Hypothalamus (tissue), 51 donors: ENCODE measurements at regions not wholly inside any gene's neighbourhood (a gene's known extent, or its start where the extent isn't known, plus 50 kb on each side); places are given as distances from the start of the nearest gene placed in this dataset.

Experiments used
- DNase-seq, 51 donors: peaks; one replicate each; lab custom pipeline; 2025; lab: John Stamatoyannopoulos, UW

- peak in 18 of 51 donors; percentile 1 to 46 (median 10) for DNase-seq
Observed at GRCh38 chr16:79751471-79752184, 151.1 kb upstream of the MAF start.

- DNase-seq = no peak
Observed at GRCh38 chr16:79750311-79750710, 149.8 kb upstream of the MAF start.

- no peak for DNase-seq
Observed at GRCh38 chr16:79748629-79749028, 148.1 kb upstream of the MAF start.

- no peak for DNase-seq
Observed at GRCh38 chr16:79747688-79748087, 147.2 kb upstream of the MAF start.

GRCh38 chr16:79740252-79740651, 139.7 kb upstream of the MAF start:
- no peak for DNase-seq

- DNase-seq = no peak
Observed at GRCh38 chr16:79735271-79735670, 134.7 kb upstream of the MAF start.

- DNase-seq = no peak
Observed at GRCh38 chr16:79734721-79735120, 134.2 kb upstream of the MAF start.

- no peak for DNase-seq
Observed at GRCh38 chr16:79728923-79729240, 128.3 kb upstream of the MAF start.

- DNase-seq = no peak
Observed at GRCh38 chr16:79728048-79728922, 127.7 kb upstream of the MAF start.

GRCh38 chr16:79726902-79727301, 126.4 kb upstream of the MAF start:
- no peak for DNase-seq

GRCh38 chr16:79725051-79725450, 124.5 kb upstream of the MAF start:
- no peak for DNase-seq

GRCh38 chr16:79723583-79724168, 123.1 kb upstream of the MAF start:
- no peak for DNase-seq

- no peak for DNase-seq
Observed at GRCh38 chr16:79721270-79721669, 120.7 kb upstream of the MAF start.

- DNase-seq = no peak
Observed at GRCh38 chr16:79717333-79718137, 117.0 kb upstream of the MAF start.

- no peak for DNase-seq
Observed at GRCh38 chr16:79716645-79717332, 116.3 kb upstream of the MAF start.

GRCh38 chr16:79715061-79715460, 114.5 kb upstream of the MAF start:
- no peak for DNase-seq

- no peak for DNase-seq
Observed at GRCh38 chr16:79714440-79714839, 113.9 kb upstream of the MAF start.

GRCh38 chr16:79713609-79714309, 113.2 kb upstream of the MAF start:
- DNase-seq = no peak

- no peak for DNase-seq
Observed at GRCh38 chr16:79712276-79712675, 111.7 kb upstream of the MAF start.

- peak in 4 of 51 donors; percentile 3 to 22 (median 16) for DNase-seq
Observed at GRCh38 chr16:79707876-79708275, 107.3 kb upstream of the MAF start.
